ENCODE measurements at regions not wholly inside any gene's neighbourhood (a gene's known extent, or its start where the extent isn't known, plus 50 kb on each side); places are given as distances from the start of the nearest gene placed in this dataset.
"Not testable (repeated sequence)": the region's sequence is repeated elsewhere in the genome, so short reads cannot be mapped to it uniquely, and the experiment has no call there.

- peaks cover 5% of the 10 kb centered on the region; the same call in 1 of the 2 replicates for H3K9me3 ChIP-seq (ENCODE audit: control insufficient read depth, insufficient read depth, low read depth, low read length)
- no peak overlapping the region for H3K4me3 ChIP-seq (ENCODE audit: low read depth, low read length)
- no peaks in the 10 kb centered on the region for H3K27me3 ChIP-seq (ENCODE audit: control insufficient read depth, insufficient read depth, low read length)
- H3K36me3 ChIP-seq (ENCODE audit: control insufficient read depth, insufficient read depth, low read length): no peaks in the 10 kb centered on the region
- no peak overlapping the region for H3K27ac ChIP-seq (ENCODE audit: low read depth, low read length)
- no peak overlapping the region for H3K9ac ChIP-seq (ENCODE audit: low read length)
- H3K4me1 ChIP-seq (ENCODE audit: control insufficient read depth, insufficient read depth, low read length): no peaks in the 10 kb centered on the region
Measured at GRCh38 chr12:102344691-102345090, 135.7 kb downstream of the IGF1 start.

- H3K36me3 ChIP-seq (ENCODE audit: control insufficient read depth, insufficient read depth, low read length): no peaks in the 10 kb centered on the region
- H3K27ac ChIP-seq (ENCODE audit: low read depth, low read length): no peak overlapping the region
- no peaks in the 10 kb centered on the region for H3K4me1 ChIP-seq (ENCODE audit: control insufficient read depth, insufficient read depth, low read length)
- H3K27me3 ChIP-seq (ENCODE audit: control insufficient read depth, insufficient read depth, low read length): no peaks in the 10 kb centered on the region
- peaks cover 5% of the 10 kb centered on the region; the same call in 1 of the 2 replicates for H3K9me3 ChIP-seq (ENCODE audit: control insufficient read depth, insufficient read depth, low read depth, low read length)
- no peak overlapping the region for H3K9ac ChIP-seq (ENCODE audit: low read length)
- H3K4me3 ChIP-seq (ENCODE audit: low read depth, low read length): no peak overlapping the region
Measured at GRCh38 chr12:102343361-102344121, 136.8 kb downstream of the IGF1 start.

- Histone ChIP-seq H3K4me3 (ENCODE audit: low read depth, low read length) (no peak overlapping the region), H3K4me1 (ENCODE audit: control insufficient read depth, insufficient read depth, low read length) (no peaks in the 10 kb centered on the region), H3K27me3 (ENCODE audit: control insufficient read depth, insufficient read depth, low read length) (no peaks in the 10 kb centered on the region), H3K27ac (ENCODE audit: low read depth, low read length) (no peak overlapping the region), H3K9me3 (ENCODE audit: control insufficient read depth, insufficient read depth, low read depth, low read length) (peaks cover 5% of the 10 kb centered on the region; the same call in 1 of the 2 replicates), H3K9ac (ENCODE audit: low read length) (no peak overlapping the region), H3K36me3 (ENCODE audit: control insufficient read depth, insufficient read depth, low read length) (no peaks in the 10 kb centered on the region)
Measured at GRCh38 chr12:102342281-102343006, 137.9 kb downstream of the IGF1 start.

- H3K27me3 ChIP-seq (ENCODE audit: control insufficient read depth, insufficient read depth, low read length): no peaks in the 10 kb centered on the region
- no peaks in the 10 kb centered on the region for H3K36me3 ChIP-seq (ENCODE audit: control insufficient read depth, insufficient read depth, low read length)
- H3K4me3 ChIP-seq (ENCODE audit: low read depth, low read length): no peak overlapping the region
- no peaks in the 10 kb centered on the region for H3K9me3 ChIP-seq (ENCODE audit: control insufficient read depth, insufficient read depth, low read depth, low read length)
- H3K9ac ChIP-seq (ENCODE audit: low read length): no peak overlapping the region
- no peaks in the 10 kb centered on the region for H3K4me1 ChIP-seq (ENCODE audit: control insufficient read depth, insufficient read depth, low read length)
- no peak overlapping the region for H3K27ac ChIP-seq (ENCODE audit: low read depth, low read length)
Measured at GRCh38 chr12:102334765-102335164, 137.1 kb upstream of the PMCH start.

GRCh38 chr12:102331419-102331818, 133.8 kb upstream of the PMCH start:
- Histone ChIP-seq H3K36me3 (ENCODE audit: control insufficient read depth, insufficient read depth, low read length) (no peaks in the 10 kb centered on the region), H3K9me3 (ENCODE audit: control insufficient read depth, insufficient read depth, low read depth, low read length) (no peaks in the 10 kb centered on the region), H3K27ac (ENCODE audit: low read depth, low read length) (no peak overlapping the region), H3K27me3 (ENCODE audit: control insufficient read depth, insufficient read depth, low read length) (no peaks in the 10 kb centered on the region), H3K4me3 (ENCODE audit: low read depth, low read length) (no peak overlapping the region), H3K9ac (ENCODE audit: low read length) (no peak overlapping the region), H3K4me1 (ENCODE audit: control insufficient read depth, insufficient read depth, low read length) (peaks cover 8% of the 10 kb centered on the region; the same call in 1 of the 2 replicates)

GRCh38 chr12:102329883-102330282, 132.2 kb upstream of the PMCH start:
- no peak overlapping the region for H3K9ac ChIP-seq (ENCODE audit: low read length)

GRCh38 chr12:102326982-102327381, 129.3 kb upstream of the PMCH start:
- Histone ChIP-seq H3K4me3 (ENCODE audit: low read depth, low read length) (no peak overlapping the region), H3K27me3 (ENCODE audit: control insufficient read depth, insufficient read depth, low read length) (no peaks in the 10 kb centered on the region), H3K4me1 (ENCODE audit: control insufficient read depth, insufficient read depth, low read length) (peaks cover 12% of the 10 kb centered on the region; the same call in 1 of the 2 replicates), H3K9ac (ENCODE audit: low read length) (no peak overlapping the region), H3K36me3 (ENCODE audit: control insufficient read depth, insufficient read depth, low read length) (no peaks in the 10 kb centered on the region), H3K27ac (ENCODE audit: low read depth, low read length) (no peak overlapping the region), H3K9me3 (ENCODE audit: control insufficient read depth, insufficient read depth, low read depth, low read length) (peaks cover 3% of the 10 kb centered on the region; the same call in 1 of the 2 replicates)

More at GRCh38 chr12:102329883-102330282, 132.2 kb upstream of the PMCH start:
- Histone ChIP-seq H3K9me3 (ENCODE audit: control insufficient read depth, insufficient read depth, low read depth, low read length) (peaks cover 3% of the 10 kb centered on the region; the same call in 1 of the 2 replicates), H3K27ac (ENCODE audit: low read depth, low read length) (no peak overlapping the region), H3K4me3 (ENCODE audit: low read depth, low read length) (no peak overlapping the region), H3K36me3 (ENCODE audit: control insufficient read depth, insufficient read depth, low read length) (no peaks in the 10 kb centered on the region), H3K27me3 (ENCODE audit: control insufficient read depth, insufficient read depth, low read length) (no peaks in the 10 kb centered on the region), H3K4me1 (ENCODE audit: control insufficient read depth, insufficient read depth, low read length) (peaks cover 9% of the 10 kb centered on the region; the same call in 1 of the 2 replicates)

GRCh38 chr12:102325108-102325507, 127.5 kb upstream of the PMCH start:
- H3K4me3 ChIP-seq (ENCODE audit: low read depth, low read length); H3K36me3 ChIP-seq (ENCODE audit: control insufficient read depth, insufficient read depth, low read length); H3K9me3 ChIP-seq (ENCODE audit: control insufficient read depth, insufficient read depth, low read depth, low read length); H3K9ac ChIP-seq (ENCODE audit: low read length); H3K27ac ChIP-seq (ENCODE audit: low read depth, low read length); H3K27me3 ChIP-seq (ENCODE audit: control insufficient read depth, insufficient read depth, low read length): not testable (repeated sequence)
- peaks cover 12% of the 10 kb centered on the region; the same call in 1 of the 2 replicates for H3K4me1 ChIP-seq (ENCODE audit: control insufficient read depth, insufficient read depth, low read length)

- H3K4me1 ChIP-seq (ENCODE audit: control insufficient read depth, insufficient read depth, low read length): peaks cover 12% of the 10 kb centered on the region; the same call in 1 of the 2 replicates
- H3K27me3 ChIP-seq (ENCODE audit: control insufficient read depth, insufficient read depth, low read length): no peaks in the 10 kb centered on the region
- peaks cover 8% of the 10 kb centered on the region; the same call in 1 of the 2 replicates for H3K9me3 ChIP-seq (ENCODE audit: control insufficient read depth, insufficient read depth, low read depth, low read length)
- no peaks in the 10 kb centered on the region for H3K36me3 ChIP-seq (ENCODE audit: control insufficient read depth, insufficient read depth, low read length)
- H3K4me3 ChIP-seq (ENCODE audit: low read depth, low read length): no peak overlapping the region
- no peak overlapping the region for H3K27ac ChIP-seq (ENCODE audit: low read depth, low read length)
- no peak overlapping the region for H3K9ac ChIP-seq (ENCODE audit: low read length)
Measured at GRCh38 chr12:102323799-102324198, 126.2 kb upstream of the PMCH start.

GRCh38 chr12:102322254-102322653, 124.6 kb upstream of the PMCH start:
- peaks cover 8% of the 10 kb centered on the region; the same call in 1 of the 2 replicates for H3K9me3 ChIP-seq (ENCODE audit: control insufficient read depth, insufficient read depth, low read depth, low read length)
- H3K9ac ChIP-seq (ENCODE audit: low read length): no peak overlapping the region
- H3K27ac ChIP-seq (ENCODE audit: low read depth, low read length): no peak overlapping the region
- H3K36me3 ChIP-seq (ENCODE audit: control insufficient read depth, insufficient read depth, low read length): no peaks in the 10 kb centered on the region
- no peak overlapping the region for H3K4me3 ChIP-seq (ENCODE audit: low read depth, low read length)
- H3K4me1 ChIP-seq (ENCODE audit: control insufficient read depth, insufficient read depth, low read length): peaks cover 12% of the 10 kb centered on the region; the same call in 1 of the 2 replicates
- no peaks in the 10 kb centered on the region for H3K27me3 ChIP-seq (ENCODE audit: control insufficient read depth, insufficient read depth, low read length)
